ENCODE measurements at regions not wholly inside any gene's neighbourhood (a gene's known extent, or its start where the extent isn't known, plus 50 kb on each side); places are given as distances from the start of the nearest gene placed in this dataset.

GRCh38 chr11:19602891-19603290, 109.7 kb upstream of the NAV2 start:
- TF ChIP-seq CTCF (IDR thresholded peaks at IDR 0.05) (no peak), EP300 (IDR thresholded peaks at IDR 0.05) (no peak), POLR2A (IDR thresholded peaks at IDR 0.05) (no peak)

Measured in upper lobe of left lung (tissue), 4 donors.